Activated T-cell treated with anti-CD3 and anti-CD28 coated beads for 4 hours (primary cell): ENCODE measurements at regions not wholly inside any gene's neighbourhood (a gene's known extent, or its start where the extent isn't known, plus 50 kb on each side); places are given as distances from the start of the nearest gene placed in this dataset.
"Not testable (repeated sequence)": the region's sequence is repeated elsewhere in the genome, so short reads cannot be mapped to it uniquely, and the experiment has no call there.

Source experiments
- DNase-seq: peaks from one replicate; pipeline ENCODE4 v3.0.0-alpha.2; 2020

DNA sequence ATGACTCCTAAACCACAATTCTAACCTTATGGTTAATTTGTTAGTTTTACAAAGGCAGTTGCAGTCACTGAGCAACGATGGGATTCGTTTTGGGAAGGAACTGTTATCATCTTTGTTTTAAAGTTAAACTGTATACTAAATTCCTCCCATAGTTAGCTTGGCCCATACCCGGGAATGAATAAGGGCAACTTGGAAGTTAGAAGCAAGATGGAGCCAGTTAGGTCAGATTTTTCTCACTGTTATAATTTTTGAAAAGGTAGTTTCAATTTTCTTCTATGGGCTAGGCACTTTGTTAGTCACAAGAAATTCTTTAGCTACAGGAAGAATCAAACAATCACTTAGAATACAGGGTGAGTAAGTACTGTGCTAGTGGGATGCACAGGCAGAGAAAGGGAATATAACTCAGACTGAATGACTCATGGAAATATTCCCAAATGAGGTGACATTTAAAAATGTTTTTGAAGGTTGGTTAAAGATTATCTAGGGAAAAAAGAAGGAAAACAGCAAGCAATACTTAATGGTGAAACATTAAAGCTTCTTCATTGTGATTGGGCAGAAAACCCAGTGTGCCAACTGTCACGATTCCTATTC, 153.6 kb downstream of the MAGEB17 start:
- DNase-seq: no peak

DNA sequence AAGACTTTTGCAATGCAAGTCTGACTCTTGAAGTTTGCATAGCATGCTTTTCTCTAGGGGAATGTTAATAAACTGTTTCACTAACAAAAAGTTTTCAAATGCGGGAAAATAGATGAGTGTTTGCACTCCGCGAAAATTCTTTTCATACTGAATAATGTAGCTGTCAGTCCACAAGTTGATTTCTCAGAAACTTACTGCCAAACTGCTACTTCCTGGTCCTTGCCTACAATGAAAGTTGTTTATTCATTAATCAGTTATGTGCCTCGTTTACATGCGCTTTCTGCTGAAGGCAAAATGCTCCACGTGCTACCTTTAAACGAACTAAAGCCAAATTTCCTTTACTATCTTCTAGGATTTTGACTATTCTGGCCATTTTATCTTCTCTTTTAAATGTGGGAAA, 166.2 kb downstream of the MAGEB17 start:
- no peak for DNase-seq

DNA sequence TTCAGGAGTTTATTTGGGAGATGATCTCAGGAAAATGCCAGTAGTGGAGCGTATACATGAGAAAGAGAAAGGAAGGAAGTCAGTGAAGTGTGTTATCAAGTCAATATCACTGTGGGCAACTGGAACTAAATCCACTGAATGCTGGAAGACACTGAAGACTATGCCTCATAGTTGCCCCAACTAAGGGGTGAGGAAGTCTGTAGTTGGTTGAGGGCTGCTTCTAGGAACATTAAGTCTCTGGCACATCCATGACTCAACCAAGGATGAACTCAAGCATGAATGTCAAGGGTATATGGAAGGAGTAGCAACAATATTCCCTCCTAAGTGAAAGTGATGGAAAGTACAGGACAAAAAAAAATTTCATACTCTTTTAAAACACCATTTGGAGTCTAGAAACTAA, 167.9 kb downstream of the MAGEB17 start:
- DNase-seq: no peak

DNA sequence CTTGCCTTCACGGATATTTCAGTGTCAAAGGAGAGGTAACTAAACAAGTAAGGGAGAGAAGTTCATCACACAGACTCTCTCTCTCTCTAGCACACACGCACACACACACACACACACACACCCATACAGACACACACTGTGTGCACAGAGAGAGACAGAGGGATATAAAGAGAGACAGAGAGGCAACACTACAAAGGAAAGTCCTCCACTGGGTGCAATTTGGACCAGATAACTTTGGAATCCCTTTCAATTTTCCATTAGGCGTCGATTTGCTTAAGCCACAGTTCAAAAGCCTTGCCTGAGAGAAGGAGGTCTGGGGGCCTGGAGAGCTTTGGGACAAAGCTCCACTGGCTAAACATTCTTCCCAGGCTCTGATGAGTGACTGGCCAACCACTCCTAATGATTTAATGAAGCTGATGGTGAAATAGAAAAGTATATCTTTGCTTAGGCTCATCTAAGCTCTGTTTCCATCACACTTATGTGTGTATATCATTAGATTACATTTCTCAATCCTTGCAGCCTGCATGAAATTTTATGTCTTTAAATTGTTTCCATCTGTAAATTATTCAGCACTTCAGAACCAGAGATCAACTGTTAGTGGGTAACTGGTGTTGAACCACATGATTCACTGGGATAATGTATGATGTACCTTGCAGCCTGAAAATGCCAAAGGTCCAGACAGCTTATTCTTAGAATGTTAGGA, 180.8 kb downstream of the MAGEB17 start:
- no peak for DNase-seq

DNA sequence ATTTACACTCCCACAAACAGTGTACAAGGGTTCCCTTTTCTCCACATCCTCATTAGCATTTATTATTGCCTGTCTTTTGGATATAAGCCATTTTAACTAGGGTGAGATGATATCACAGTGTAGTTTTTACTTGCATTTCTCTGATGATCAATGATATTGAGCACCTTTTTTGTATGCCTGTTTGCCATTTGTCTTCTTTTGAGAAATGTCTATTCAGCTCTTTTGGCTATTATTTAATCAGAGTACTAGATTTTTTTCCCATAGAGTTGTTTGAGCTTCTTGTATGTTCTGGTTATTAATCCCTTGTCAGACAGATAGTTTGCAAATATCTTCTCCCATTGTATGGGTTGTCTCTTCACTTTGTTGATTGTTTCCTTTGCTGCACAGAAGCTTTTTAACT, 190.6 kb downstream of the MAGEB17 start:
- DNase-seq: no peak

DNA sequence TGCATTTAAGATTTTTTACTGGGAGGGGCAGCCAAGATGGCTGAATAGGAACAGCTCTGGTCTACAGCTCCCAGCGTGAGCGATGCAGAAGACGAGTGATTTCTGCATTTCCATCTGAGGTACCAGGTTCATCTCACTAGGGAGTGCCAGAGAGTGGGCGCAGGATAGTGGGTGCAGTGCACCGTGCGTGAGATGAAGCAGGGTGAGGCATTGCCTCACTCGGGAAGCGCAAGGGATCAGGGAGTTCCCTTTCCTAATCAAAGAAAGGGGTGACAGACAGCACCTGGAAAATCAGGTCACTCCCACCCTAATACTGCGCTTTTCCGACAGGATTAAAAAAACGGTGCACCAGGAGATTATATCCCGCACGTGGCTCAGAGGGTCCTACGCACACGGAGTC, 192.8 kb downstream of the MAGEB17 start:
- DNase-seq: not testable (repeated sequence)

DNA sequence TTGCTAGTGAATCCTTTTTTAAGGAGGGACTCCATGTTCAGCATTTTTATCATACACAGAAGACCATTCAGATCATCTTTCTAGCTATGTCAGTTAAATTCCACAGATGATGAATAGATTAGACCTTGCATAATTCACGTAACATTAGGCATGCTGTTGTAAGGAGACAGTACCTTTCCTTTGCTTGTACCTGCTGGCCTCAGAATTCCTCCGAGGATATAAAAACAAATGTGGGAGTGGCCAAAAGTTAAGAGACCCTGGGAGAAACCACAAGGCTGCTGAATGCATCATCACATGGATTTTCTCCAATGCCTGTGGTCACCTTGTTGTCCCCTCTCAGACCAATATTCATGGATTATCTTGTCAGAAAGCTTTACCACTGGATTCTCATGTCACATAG, 201.4 kb downstream of the MAGEB17 start:
- DNase-seq: no peak

DNA sequence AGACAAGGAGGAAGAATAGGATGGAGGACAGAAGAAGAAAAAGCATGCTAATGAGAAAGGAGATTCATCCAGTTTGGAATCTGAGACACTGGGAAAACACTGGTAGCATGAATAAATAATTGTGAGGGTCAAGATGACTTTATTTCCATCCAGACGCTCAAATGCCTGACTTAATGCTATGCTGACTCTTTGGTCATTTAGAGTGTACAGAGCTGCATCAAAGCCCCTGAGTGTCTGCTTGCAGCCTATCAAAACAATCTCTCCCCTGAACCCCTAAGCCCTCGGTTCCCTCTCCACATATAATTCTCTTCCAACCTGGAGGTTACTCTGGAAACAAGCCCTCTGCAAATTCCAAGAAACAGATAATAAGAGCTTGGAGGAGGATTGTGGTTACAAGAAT, 208.8 kb downstream of the MAGEB17 start:
- DNase-seq: no peak

DNA sequence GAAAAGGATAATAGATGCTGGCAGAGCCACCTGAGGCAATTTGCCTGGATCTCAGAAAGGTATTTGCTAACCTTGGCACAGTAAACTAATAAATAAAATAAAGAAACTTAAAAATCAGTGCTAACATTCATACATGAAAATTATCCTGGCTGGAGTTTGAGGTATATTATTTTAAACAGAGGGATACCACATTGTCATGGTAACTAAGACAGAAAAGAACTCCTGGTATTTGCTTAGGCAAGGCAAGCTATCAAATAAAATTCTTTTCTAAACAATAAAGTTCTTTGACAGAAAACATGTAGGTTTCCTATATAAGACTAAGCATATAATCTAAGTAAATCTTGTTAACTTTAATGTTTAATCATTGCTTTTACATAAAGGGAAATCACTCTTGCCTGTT, 218.8 kb downstream of the MAGEB17 start:
- no peak for DNase-seq

DNA sequence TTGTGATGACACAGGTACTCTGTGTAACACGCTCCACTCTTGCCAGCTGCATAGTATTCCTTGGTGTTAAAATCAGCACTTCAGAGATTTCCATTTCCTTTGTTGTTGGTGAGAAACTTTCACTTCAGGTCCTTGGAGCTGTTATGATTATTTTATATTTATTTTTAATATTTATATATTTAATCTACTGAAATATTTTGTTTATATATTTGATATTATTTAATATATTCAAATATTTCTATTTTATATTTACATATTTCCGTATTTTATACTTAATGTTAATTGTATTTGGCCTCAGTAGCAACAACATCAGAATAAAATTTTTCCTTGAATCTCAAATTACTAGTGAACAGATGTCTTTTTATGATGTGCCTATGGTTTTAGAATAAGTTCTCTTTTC, 225.3 kb downstream of the MAGEB17 start:
- DNase-seq: no peak

DNA sequence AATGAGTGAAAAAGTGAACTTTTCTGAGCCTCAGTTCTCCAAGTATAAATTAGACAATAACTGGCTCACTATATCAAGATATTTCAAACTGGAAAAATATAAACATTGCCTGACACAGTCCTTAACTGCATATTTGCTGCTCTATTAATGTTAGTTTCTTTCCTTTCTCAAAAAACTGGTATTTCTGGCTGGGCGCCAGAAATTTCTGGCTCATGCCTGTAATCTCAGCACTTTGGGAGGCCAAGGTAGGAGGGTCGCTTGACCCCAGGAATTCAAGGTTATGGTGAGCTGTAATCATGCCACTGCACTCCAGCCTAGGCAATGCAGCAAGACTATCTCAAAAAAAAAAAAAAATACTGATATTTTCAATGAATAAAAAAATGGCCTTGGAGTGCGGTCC, 227.0 kb downstream of the MAGEB17 start:
- no peak for DNase-seq

DNA sequence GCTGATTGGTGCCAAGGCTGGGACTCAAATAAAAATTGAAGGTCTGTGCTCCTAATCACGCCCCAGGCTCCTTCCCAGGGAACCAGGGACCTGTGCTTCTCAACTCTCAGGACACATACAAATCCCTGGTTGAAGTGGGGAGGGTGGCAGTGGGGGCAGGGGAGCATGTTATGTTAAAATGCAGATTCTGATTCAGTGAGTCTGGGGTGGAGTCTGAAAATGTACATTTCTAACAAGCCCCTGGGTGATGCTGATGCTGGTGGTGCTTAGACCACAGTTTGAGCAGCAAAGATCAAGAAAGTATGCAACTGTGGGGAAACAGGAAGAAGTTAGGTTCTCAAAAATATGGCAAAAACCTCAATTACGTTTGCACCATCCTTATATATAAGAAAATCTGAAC, 236.5 kb downstream of the MAGEB17 start:
- DNase-seq: no peak

DNA sequence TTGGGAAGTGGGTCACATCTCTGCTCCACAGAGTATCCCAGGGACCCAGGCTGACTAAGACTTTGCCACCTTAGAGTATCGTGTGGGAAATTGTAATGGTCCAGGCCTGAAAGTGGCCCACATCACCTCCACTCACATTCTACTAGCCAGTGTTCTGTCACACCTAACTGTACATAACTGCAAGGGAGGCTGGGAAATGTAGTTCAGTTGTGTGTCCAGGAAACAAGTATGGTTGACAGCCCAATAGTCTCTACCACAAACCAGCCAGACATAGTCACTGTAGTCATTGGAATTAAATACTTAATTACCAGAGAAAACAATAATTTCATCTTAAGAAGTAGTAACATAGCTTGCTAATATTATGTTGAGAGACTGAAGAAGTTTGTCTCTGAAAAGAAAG, 233.4 kb upstream of the S100G start:
- DNase-seq: no peak

DNA sequence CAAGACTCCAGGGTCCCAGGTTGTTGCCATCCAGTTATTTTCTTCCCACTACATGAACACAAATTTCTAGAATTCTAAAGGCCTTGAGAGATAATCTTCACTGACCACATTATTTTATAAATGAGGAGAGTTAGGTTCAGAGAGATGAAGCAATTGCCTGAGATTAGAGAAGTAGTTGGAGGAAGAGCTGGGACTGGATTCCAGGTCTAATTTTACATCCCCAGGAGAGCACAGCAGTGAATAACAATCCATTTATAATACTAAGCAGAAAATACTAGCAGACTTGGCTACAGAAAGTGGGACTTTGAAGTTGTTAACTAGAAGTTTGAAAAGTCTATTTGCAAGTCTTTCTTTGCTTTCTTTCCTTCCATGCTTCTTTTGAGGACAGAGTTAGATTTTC, 231.3 kb upstream of the S100G start:
- no peak for DNase-seq

DNA sequence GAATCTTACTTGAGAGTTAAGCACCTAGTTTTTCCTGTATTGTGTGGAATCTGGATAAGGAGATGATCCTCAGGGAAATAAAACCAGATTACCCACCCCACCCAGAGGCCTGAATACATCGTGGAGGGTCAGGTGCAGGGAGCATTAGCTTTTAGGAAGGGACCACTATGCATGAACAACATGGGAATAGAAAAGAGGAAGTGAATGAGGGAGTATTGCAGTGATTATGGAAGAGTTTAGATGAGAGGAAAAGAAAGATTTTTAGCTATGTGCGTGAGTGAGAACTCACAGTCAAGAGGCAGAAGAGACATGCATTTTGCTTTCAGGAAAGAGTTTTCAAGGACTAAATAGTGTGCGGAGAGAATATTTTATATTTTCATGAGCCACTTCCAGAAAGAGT, 222.3 kb upstream of the S100G start:
- no peak for DNase-seq

DNA sequence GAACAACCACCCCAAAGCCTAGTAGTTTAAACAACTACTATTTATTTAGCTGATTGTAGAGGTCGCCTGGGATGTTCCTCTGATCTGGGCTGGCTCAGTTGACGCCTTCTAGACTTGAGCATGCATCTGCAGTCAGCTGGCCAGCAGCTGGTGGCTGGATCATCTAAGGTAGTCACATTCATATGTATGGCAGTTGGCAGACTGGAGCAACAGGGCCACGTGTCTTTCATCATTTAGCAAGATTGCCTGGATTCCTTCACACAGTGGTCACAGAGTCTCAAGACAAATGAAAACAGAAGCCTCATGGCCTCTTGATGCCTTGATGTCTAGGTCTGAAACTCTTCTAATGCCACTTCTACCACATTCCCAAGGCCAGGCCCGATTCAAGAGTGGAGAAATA, 220.6 kb upstream of the S100G start:
- no peak for DNase-seq

DNA sequence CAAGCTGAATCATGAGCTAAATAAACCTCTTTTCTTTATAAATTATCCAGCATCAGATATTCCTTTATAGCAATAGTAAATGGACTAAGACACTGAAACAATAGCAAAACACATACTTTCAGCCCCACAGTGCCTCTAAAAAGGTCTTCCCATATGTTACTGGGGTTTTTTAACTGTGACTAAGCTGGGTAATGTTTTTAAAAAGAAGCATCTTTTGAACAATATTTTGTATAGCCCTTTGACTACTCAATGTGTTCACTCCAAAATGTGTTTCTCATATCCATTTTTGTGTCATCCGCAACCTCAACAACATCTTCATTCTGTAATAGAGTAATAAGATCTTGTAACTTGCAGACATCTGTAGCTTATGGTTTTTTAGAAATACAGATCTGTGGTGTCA, 218.7 kb upstream of the S100G start:
- no peak for DNase-seq

DNA sequence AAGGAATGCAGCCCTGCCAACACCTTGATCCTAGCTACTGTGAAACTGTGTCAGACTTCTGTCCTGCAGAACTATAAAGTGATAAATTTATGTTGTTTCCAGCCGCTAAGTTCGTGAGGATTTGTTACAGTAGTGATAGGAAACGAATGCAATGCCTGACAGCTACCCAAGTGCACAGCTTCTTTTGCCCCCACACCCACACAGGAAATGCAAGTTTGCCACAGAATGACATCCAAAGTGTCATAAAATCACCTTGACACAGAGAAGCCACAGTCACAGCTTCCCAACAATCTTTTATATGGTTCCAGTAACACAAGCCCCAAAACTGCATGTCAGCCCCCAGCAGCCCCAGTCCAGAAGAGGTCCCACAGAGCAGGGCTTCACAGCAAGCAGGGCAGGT, 216.9 kb upstream of the S100G start:
- DNase-seq: no peak

DNA sequence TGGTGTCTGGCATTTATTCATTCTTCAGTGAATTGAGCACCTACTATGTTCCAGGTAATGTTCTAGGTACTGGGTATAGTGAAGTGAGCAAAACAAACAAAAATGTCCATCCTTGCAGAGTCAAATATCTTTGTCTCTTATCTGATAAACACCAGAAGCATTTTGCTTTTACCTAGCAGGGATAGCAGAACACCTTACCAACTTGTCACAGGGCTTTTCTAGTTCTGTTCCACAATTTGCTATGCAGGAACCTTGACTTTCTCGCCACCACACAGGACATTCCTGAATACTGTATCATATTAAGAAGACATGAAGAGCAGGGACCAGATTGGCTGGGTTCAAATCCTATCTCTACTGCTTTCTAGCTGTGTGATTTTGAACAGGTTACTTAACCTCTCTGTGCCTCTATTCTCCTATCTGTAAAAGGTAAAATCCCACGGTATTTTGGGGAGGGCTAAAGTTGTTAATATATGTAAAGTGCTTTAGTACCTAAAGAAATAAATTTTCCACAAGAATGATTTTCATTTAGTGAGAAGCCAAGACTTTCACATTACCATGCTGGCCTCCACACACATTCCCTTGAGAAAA, 214.5 kb upstream of the S100G start:
- DNase-seq: no peak

DNA sequence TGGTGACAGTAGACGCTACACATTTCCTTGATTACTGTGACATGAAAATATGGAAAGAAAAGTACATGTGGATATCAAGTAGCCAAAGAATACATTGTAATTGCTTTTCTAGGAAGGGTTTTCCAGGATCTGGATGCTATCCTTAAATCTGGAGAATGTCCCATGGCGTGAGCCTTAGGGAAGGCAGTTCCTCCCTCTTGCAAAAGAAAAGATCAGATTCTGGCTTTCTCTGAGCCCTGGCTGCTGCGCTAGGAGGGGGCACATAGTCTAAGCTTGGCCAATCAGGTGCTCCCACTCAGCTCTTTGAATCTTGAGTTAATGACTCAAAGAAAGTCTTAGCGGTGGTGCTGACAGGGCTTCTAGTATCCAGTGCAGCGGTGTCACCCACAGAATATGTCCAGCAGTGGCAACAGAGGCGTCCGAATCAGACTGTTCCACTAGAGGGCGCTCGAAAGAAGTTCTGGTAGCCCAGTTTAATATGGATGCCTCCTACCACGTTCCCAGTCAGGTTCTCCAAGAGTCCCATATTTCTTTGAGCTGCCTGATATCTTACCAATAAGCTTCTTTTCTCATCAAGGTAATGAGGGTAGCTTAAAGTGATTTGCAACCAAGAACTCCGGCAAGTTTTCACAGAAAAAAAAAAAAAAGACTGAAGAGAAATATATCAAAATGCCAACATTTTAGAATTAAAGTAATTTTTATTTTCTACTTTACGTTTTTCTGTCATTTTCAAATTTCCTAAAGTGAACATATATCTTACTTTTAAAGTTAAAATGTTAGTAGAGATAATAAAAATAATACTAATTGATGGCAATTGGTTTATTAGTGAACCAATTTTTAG, 213.4 kb upstream of the S100G start:
- peak; percentile 44 for DNase-seq

DNA sequence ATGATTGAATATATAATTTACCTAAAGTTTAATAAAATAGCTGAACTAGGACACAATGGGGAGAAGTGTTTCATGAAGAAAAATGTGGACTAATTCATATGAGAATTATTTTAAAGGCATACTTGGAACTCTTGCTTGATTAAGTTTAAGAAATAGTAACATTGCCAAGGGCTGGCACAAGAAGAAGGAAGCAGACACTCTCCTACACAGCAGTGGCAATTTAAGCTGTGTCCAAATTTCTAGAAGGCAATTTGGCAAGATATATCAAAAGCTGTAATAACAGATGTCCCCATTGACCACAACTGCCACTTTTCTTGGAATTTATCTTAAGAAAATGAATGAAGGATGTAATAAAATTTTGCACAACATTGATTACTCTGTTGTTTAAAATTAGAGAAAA, 209.5 kb upstream of the S100G start:
- no peak for DNase-seq

DNA sequence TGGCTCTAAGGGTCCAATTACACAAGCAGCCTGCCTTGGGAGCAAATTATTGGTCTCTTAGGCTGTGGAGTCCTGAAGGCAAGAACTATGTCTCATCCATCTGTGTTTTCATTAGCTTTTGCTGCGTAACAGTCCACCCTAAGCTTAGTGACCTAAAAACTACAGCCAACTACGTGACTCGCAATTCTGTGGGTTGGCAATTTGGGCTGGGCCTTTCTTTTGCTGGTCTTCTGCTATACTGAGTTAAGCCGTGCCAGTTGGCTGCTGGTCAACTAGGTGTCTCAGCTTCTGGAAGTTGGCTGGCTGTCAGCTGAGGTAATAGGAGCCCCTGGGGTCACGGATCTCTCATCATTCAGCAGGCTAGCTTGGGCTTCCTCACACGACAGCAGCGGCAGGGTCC, 205.6 kb upstream of the S100G start:
- no peak for DNase-seq

DNA sequence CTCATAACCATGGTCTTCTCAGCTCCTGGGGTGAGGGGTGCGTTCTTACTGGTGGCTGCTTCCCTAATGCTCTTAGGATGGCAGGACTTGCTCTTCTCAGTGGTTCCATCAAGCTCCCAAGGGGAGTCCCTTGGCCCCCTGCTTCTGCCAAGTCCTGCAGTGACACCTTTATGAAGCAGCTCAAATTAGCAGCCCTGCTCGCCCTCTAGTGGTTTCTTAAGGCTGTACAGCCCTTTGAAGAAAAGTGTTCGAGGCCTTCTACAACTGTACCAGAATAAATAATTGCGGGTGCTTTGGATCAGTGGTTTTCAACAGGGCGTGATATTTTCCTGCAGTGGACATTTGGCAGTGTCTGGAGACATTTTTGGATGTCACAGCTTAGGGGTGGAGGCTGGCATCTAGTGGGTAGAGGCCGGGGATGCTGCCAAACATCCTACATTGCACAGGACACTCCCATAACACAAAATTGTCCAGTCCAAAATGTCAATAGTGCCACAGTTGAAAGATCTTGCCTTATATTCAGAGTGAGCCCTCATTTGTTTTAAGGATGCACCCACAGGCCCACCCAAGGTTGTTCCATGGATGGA, 204.7 kb upstream of the S100G start:
- DNase-seq: peak; percentile 12

DNA sequence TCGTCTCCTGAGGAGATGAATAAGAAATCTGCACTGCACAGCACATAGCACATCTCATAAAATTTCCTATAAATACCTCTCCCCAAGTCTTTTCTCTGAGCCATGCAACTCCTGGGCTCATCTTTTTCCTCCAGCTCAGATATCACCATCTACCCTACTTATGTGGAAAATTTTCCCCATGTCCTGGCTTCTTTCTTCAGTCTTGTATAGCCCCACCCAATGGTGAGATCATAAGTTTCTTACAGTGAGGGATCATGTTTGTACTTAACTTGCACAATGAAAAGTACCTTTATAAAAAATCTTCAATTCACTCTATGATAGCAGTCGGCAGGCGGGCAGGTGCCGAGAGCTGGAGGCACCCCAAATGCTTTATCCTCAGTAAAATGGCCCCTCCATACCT, 198.6 kb upstream of the S100G start:
- DNase-seq: no peak
